Stimulated activated CD4-positive, alpha-beta T cell treated with anti-CD3 and anti-CD28 coated beads, Interleukin-2, amount 100 ng/mL, for 24 hours (primary cell): ENCODE measurements at regions not wholly inside any gene's neighbourhood (a gene's known extent, or its start where the extent isn't known, plus 50 kb on each side); places are given as distances from the start of the nearest gene placed in this dataset.
"Not testable (repeated sequence)": the region's sequence is repeated elsewhere in the genome, so short reads cannot be mapped to it uniquely, and the experiment has no call there.

Experiments used
- DNase-seq, 2 donors: peaks; one replicate each; pipeline ENCODE4 v3.0.0-alpha.2; 2020

DNA sequence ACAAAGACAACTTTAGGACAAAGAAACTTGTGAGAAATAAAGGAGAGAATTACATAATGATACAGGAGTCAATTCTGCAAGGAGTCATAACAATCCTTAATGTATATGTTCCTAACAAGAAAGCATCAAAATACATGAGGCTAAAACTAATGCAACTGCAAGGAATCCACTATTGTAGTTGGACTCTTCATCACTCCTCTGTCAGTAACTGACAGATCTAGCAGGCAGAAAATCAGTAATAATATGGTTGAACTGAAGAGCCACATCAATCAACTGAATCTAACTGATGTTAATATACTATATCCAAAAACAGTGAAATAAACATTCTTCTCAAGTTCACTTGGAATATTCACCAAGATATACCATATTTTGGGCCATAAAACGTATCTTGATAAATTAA, 1806.4 kb upstream of the CELF4 start:
- DNase-seq: no peak

DNA sequence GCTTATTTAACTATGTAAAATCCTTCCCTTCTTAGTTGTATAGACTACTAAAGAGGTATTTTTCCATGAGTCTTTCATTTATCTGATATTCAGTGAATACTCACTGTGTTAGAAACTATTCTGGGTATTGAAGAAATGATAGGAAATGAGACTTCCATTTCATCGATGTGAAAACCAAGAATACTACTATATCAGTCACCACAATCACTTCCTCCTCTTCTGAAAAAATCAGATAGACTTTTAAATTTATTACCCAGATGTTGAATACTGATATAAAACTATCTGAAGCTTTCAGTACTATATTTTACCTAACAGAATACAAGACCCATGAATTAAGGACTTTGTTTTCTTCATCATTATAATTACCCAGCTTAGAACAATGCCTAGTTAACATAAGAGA, 1801.1 kb upstream of the CELF4 start:
- no peak for DNase-seq

DNA sequence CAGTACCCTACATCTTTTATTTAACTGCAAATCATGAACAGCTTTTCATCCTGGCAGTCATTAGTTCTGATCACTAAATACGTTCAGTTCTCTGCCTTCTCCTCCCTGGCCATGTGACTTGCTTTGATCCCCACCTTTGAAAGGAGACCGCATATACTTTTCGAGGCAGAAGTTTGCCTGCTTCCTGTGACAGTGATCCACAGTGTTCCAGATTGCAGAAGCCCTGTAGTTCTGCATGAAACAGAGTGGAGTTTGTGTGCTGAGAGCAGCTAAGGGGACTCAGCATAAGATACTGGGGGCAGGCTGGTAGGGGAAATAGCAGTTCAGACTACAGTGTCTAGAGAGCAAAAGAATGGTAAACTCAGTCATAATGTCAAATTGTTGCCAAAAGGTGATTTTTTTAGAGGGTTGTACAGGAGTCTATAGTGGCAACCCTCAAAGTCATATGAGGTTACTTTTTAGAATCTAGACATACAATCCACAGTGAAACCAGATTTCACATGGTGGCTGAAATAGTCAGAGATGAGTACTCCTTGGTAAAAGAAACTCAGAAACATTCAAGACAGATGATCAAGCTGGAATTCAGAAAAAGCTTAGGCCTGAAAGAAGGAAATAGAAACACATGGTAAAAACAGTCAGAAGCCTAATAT, 1800.4 kb upstream of the CELF4 start:
- DNase-seq: no peak

DNA sequence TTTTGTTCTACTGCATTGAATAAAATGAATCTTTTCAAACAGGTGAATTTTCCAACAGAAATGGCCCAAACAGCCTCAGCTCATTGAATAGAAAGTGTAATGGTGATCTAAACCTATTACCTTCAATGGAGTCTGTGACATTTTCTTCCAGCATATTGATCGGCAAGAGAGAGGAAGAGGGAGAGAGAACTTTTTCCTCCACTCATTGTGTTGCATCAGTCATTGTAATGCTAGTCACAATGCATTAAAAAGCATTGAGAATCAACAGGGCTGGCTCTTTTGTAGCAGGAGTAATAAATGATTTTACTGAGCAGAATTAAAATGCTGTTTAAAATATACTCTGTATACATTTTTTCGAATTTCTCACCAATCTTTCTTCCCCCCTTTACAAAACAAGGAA, 1794.5 kb upstream of the CELF4 start:
- no peak for DNase-seq

DNA sequence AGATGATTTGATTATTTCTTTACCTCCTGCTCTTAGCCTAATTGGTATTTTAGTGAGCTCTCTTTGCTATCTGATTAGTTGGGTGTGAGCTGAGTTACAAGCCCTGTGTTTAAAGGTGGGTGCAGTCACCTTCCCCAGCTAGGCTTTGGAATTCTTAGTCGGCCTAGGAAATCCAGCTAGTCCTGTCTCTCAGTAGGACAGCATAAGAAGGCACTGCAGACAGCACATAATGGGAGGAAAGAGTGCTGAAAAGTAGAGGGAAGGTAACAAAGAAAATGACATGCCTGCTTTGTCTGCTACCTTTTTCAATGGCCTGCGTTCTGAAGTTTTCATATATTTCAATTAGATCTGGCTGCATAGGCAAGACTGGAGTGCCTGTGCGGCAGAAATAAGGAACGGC, 1794.0 kb upstream of the CELF4 start:
- DNase-seq: no peak

DNA sequence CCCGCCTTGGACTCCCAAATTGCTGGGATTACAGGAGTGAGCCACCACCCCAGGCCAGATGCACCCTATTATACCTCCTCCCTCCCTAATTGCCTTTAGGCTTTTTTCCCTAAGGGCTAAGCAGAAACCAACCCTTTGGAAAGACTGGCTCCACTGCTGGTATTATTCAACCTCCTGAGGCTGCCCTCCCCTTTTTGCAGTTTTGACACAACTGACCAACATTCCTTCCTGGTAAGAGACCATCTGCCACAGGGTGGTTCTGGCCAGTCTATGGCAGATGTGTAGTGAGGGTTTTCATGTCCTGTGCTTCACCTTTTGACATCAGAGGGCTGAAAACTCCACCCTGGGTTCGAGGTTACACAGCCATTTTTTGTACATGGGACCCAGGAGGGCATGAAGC, 1785.3 kb upstream of the CELF4 start:
- no peak for DNase-seq

DNA sequence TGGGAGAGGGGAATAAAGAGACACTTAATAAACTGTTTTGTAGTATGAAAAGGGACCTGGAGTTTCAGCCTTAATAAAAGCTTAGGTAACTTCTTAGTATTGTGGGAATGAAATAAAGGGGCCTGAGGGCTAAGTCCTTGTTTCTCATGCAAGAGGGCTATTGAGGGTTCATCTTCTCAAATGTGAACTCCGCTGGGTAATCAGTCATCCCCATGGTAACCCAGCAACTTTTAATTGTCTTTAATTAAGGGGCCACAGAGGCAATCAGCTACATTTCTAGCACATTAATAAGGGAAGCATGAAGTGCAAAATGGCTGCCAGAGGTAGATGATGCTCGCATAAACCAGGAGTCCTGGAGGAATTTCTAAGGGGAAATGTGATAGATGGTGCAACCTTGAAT, 1784.2 kb upstream of the CELF4 start:
- no peak for DNase-seq

DNA sequence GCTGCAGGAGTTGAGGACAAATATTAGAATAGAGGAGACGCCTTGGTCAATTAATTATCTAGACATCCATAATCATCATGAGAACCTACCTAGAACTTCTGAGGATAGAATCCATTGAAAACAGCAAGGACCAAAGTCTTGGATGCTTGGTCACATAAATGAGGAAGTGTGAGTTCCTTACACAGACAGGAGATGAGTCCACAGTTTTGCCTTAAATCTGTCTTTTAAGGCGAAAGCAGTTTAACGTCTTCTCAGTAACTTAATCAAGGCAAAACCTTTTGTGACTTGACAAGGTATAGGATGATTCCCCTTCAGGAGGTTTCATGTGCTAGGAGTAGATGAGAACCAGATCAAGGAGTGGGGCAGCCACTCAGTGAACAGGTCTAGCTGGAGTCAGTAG, 1783.2 kb upstream of the CELF4 start:
- no peak for DNase-seq

DNA sequence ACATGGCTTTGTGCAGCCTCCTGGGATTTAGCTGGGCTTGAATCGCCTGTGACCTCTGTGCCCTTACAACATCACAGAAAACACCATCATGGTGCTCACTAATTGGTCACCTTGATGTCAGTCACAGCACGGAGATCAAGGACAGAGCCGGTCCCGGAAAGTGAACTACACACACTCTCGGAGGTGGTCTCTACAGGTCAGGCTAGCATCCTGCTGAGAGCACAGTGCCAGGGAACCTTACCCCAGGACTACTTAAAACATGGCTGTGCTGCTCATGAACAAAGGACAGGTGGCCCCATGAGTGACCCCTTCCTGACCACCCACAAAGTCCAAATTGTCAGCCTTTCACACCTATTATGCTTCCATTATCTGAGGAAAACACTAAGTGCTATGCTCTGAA, 1782.1 kb upstream of the CELF4 start:
- no peak for DNase-seq

DNA sequence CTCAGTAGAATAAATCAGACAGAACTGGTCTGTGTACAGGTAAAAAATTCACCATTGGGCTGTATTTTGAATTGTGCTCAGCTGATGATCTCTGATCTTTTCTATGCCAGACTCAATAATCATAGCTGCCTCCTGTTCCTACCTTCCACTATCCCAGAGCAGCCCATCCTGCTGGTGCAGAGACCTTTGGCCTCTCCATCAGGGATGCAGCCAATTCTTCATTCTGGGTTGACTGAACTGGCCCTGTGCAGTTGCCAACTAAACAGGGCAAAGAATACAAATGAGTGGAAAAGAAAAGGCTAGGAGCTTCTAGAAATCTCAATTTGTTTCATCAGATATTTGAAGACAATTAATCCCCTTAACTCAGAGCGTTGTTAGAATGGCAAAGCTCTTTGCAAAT, 1781.3 kb upstream of the CELF4 start:
- DNase-seq: no peak

DNA sequence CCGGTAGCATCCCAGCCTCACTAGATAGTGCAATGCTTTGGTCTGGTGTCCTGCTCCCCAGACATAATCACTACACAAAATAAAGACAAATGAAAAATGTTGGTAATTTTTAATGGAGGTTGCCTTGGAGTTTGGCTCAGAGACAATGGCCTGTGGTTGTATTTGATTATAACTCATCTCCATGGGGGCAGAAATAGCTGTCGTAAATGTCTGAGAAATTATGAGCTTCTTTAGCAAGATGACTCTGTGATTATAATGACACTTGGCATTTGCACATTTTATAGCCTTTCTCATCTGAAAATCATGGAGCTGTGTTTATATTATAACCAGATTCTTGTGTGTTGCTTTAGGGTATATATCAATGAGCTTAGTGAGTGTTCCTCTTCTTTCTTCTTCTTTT, 1779.7 kb upstream of the CELF4 start:
- DNase-seq: no peak

DNA sequence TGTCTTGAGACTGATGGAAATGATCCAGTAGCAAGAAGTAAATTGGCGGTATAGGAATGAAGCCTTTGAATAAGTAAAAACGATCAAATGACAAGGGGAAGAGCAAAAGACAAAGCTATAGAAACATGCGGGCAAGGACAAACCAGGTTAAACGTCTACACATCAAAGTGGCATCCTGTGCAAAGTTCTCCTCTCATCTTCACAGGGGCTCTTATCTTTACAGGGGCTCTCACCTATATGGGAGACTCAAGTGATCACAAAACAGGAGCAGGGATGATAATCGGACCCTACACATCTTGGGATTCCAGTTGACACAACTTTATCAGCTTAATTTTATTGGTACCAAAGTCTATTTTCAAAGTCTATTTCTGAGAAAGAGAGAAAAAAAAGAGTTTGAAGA, 1778.9 kb upstream of the CELF4 start:
- no peak for DNase-seq

DNA sequence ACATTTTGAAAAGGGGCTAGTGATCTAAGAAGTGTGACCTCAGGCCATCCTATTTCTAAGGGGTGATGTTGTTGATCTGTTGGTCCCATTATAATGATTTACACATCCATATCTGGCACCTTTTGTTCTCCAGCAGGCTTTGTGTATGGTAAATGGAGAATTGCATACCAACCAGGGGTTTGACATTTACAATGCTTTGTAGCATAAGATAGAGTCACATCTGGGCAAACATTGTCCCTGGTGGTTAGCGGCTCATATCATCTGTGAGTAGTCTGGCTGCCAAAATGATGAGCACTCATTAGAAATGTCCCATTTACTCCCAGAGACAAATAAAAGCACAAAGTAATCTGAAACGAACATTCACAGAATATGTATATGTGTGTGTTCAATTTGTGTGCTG, 1775.5 kb upstream of the CELF4 start:
- no peak for DNase-seq

DNA sequence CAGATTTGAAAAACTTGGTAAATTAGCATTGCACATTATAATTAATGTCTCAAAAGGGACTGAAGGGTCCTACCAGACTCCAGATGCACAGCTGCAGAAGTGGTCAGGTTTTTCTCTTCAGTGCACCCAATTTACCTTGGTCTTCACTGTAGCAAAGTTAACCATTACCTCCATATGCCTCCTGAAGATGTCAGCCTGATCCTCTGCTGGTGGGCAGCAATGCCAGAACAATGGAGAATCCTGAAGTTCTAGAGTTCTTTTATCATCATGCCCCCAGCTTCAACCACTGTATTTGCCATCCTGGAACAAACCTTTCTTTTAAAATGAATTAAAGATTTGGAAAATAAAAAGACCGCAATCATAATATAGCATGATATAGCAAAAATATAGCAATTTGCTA, 1774.8 kb upstream of the CELF4 start:
- no peak for DNase-seq

DNA sequence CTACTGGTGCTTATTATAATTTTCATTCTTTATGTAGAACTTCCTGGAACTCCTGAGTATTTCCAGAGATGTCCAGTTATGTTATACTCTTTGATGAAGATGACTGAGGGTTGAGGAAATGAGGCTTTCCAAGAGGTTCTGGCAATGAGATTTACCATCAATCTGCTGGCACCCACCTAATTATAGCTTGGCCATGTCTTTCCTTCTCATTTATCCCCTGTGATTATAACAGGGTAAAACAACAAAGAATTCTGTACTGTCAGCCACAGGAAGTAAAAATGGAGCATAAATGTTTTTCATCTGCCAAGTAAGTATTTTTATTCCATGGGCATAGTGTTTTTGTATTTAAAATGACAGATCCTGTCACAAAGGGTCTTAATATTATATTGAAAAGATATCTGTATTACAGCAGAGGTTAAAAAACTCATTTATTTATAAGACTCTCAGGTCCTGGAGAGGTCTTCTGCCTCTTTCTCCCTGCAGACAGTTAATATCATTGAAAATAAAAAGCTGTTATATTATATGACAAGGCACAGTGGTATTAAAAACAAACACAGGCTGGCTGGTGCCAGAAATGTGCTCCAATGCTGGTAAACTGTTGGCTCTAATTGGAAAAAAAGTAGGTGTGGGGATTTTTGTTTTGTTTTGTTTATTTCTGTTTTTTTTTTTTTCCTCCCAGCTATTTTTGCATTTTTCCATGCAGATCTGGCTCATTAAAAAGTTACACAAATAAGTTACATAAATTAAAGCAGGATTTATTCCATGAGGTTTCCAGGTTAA, 1764.1 kb upstream of the CELF4 start:
- DNase-seq: no peak

DNA sequence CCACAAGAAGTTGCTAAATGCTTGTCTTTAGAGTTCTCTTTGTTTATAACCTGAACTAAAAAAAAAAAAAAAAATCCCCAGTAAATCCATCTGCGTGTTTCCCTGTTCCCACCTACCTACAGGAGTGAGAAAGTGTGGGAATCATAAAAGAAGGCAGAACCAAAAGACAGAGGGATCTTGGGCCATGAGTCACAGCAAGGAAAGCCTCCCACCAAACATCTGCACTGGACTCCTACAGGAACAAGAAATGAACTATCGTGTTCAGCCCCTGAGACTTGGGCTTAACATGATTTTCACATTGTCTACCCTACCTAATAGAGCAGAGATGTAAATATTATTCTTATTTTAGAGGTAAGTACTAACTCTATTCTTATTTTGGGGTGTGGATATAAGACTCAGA, 1761.2 kb upstream of the CELF4 start:
- DNase-seq: no peak

DNA sequence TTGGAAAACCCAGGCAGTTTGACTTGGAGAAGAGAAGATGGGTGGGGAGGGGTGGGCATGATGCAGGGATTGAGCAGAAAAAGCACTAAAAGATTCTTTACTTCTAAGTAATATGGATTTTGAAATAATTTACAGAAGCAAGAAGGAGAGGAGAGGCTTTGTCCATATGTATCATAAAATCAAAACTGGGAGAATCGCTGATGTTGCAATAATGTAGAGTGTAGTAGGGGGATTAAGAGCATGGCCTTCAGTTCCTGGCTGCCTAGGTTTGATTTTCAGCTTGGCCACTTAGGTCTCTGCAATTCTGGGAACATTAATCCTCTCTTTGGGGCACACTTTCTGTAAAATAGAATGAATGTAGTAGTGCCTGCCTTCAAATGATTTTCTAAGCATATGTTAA, 1760.4 kb upstream of the CELF4 start:
- no peak for DNase-seq

DNA sequence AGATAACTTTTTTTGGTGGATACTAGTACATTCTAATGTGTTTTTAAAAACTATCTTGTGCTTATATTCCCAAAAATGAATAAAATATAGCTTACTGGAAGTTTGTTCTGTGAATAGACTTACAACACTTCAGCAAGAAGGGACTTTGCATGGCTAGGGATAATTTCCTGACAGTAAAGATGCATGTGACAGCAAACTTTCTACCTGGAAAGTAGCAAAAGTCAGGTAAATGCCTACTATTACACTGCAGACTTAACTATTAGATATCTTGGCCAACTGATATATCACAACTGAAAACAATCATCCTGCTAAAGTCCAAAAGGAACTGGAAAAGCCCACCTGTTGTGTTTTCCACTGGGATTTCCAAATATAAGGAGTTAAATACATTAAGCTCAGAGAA, 1753.5 kb upstream of the CELF4 start:
- DNase-seq: no peak

DNA sequence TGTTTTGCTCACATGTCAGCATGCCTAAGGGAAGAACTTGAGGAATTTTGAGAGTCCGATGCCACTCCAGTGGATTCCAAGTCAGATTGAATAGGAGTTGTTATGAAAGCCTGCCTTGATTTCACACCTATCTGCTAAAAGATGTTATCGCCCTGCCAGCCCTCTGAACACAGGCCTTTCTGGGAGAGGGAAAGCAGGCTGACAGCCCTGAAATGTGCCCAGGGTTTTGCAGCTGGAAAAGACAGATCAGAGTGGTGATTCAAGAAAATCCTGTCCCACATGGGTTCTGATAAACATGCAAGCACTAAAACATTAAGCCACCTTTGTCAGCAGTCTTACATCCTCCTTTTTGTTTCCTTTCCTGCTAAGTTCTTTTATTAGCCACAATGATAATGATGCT, 1752.9 kb upstream of the CELF4 start:
- no peak for DNase-seq

DNA sequence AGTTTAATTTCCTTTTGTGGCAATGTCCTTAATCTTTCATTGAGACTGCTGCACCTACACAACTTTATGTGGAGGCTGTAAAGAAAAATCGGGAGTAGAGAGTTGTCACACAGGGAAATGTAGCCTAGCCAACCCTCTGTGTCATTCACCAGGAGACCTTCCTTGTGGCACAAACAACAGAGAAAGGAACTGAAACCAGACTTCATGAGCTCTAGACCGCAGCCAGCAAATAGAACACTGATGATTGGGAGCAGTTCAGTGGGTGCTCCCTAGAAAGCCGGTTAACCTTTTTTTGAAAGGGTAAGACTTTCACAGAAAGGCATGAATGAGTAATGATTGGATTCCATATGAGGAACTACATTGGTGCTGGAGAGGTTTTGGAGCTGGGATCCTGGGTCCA, 1752.4 kb upstream of the CELF4 start:
- no peak for DNase-seq

DNA sequence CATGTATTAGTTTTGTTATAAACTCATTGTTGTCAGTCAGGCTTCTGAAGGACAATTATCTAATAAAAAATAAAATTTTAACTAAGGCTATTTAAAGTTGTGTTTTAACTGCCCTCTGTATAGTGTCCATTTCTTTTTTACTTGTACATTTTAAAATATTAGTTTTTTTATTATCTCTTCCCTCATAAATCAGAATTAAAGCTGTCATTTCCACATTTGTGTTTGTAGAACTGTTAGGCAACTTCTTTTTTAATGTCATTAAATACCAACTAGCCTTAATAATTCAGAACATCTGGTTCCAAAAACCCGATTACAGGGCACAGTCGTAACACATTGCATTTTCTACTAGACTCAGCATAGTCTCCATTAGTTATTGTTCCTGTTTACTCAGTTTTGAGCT, 1749.0 kb upstream of the CELF4 start:
- DNase-seq: no peak

DNA sequence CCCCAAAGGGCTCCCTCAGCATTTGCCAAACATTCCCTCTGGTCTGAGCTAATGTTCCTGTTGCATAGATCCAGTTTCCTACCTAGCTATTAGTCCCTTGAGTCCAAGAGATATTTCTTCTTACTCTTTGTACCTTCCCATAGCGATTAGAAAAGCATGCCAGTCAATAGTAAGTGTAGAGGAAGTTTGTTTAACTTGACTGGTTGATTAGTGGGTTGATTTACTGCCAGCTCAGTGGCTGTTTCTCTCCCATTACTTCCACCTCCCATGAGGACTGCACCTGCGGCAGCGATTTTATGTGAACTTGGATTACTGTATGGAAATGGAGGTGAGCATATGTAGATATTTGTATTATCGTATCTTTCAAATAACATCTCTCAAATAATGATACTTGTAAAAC, 1748.4 kb upstream of the CELF4 start:
- no peak for DNase-seq

DNA sequence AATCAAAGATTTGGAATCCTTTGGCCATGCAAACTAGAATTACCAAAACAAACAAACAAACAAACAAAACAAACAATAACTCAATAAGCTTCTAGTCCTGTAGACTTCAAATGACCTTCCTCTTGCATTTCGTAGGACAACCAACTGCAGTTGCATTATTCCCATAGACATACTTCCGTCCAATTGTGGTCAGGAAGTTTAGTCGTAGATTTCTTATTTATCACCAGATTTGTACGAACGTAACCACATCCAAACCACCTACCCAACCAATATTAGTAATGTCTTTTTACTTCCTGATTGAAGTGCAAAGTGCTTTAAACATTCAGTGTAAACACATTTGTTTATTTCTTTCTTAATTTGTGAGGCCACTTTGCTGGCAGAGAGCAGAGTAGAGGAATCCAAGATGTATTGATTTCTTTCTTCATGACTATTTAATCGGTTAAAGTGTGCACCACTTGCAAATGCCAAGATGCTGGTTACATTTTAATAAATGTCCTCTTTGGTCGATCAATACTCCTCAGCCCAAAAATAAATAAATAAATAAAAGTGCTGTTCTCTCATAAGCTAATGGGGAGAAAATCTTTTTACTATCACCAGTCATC, 1745.6 kb upstream of the CELF4 start:
- no peak for DNase-seq

DNA sequence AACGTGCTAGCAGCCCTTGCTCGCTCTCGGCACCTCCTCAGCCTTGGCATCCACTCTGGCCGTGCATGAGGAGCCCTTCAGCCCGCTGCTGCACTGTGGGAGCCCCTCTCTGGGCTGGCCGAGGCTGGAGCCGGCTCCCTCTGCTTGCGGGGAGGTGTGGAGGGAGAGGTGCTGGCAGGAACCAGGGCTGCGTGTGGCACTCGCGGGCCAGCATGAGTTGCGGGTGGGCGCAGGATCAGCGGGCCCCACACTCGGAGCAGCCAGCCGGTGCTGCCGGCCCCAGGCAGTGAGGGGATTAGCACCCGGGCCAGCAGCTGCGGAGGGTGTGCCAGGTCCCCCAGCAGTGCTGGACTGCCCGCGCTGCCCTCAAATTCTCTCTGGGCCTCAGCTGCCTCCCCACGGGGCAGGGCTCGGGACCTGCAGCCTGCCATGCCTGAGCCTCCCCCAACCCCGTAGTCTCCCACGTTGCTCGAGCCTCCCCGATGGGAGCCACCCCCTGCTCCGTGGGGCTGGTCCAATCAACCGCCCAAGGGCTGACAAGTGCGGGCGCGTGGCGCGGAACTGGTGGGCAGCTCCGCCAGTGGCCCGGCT, 1743.4 kb upstream of the CELF4 start:
- not testable (repeated sequence) for DNase-seq
